ENCODE measurements at regions not wholly inside any gene's neighbourhood (a gene's known extent, or its start where the extent isn't known, plus 50 kb on each side); places are given as distances from the start of the nearest gene placed in this dataset.

- no peak for TF ChIP-seq FOXP2 (optimal IDR thresholded peaks at IDR 0.05; ENCODE audit: borderline replicate concordance, extremely low read depth, extremely low read length, insufficient read depth)
- no peak; the same call in 1 of the 2 replicates for TF ChIP-seq POLR2AphosphoS5 (IDR thresholded peaks at IDR 0.05; ENCODE audit: low read depth, low read length)
Observed at GRCh38 chr9:94029932-94030317, 54.3 kb upstream of the PTPDC1 start.

GRCh38 chr9:94026816-94027215, 57.4 kb upstream of the PTPDC1 start:
- no peak for TF ChIP-seq REST (IDR thresholded peaks at IDR 0.05; ENCODE audit: insufficient read depth in 1 of 2, low read depth in 2 of 2, low read length in 2 of 2)

- TF ChIP-seq REST (IDR thresholded peaks at IDR 0.05; ENCODE audit: insufficient read depth in 1 of 2, low read depth in 2 of 2, low read length in 2 of 2) = no peak
- no peak for TF ChIP-seq TAF1 (IDR thresholded peaks at IDR 0.05; ENCODE audit: borderline replicate concordance, insufficient read depth, low read length)
- TF ChIP-seq POLR2AphosphoS5 (IDR thresholded peaks at IDR 0.05; ENCODE audit: low read depth, low read length) = no peak
- TF ChIP-seq SIN3A (IDR thresholded peaks at IDR 0.05; ENCODE audit: borderline replicate concordance, insufficient read depth, low read length) = no peak
- TF ChIP-seq FOXP2 (optimal IDR thresholded peaks at IDR 0.05; ENCODE audit: borderline replicate concordance, extremely low read depth, extremely low read length, insufficient read depth) = no peak
Observed at GRCh38 chr9:94018628-94019027, 63.5 kb upstream of the BARX1 start.

GRCh38 chr9:94017939-94018531, 62.9 kb upstream of the BARX1 start:
- TF ChIP-seq TAF1 (IDR thresholded peaks at IDR 0.05; ENCODE audit: borderline replicate concordance, insufficient read depth, low read length) = no peak
- no peak for TF ChIP-seq REST (IDR thresholded peaks at IDR 0.05; ENCODE audit: insufficient read depth in 1 of 2, low read depth in 2 of 2, low read length in 2 of 2)
- TF ChIP-seq FOXP2 (optimal IDR thresholded peaks at IDR 0.05; ENCODE audit: borderline replicate concordance, extremely low read depth, extremely low read length, insufficient read depth) = no peak
- no peak for TF ChIP-seq POLR2AphosphoS5 (IDR thresholded peaks at IDR 0.05; ENCODE audit: low read depth, low read length)
- no peak for TF ChIP-seq SIN3A (IDR thresholded peaks at IDR 0.05; ENCODE audit: borderline replicate concordance, insufficient read depth, low read length)

- no peak for TF ChIP-seq TAF1 (IDR thresholded peaks at IDR 0.05; ENCODE audit: borderline replicate concordance, insufficient read depth, low read length)
- TF ChIP-seq SIN3A (IDR thresholded peaks at IDR 0.05; ENCODE audit: borderline replicate concordance, insufficient read depth, low read length) = no peak
- no peak for TF ChIP-seq POLR2AphosphoS5 (IDR thresholded peaks at IDR 0.05; ENCODE audit: low read depth, low read length)
- TF ChIP-seq FOXP2 (optimal IDR thresholded peaks at IDR 0.05; ENCODE audit: borderline replicate concordance, extremely low read depth, extremely low read length, insufficient read depth) = no peak
- TF ChIP-seq REST (IDR thresholded peaks at IDR 0.05; ENCODE audit: insufficient read depth in 1 of 2, low read depth in 2 of 2, low read length in 2 of 2) = no peak
Observed at GRCh38 chr9:94016744-94017143, 61.6 kb upstream of the BARX1 start.
